HepG2 (cell line): ENCODE measurements at regions not wholly inside any gene's neighbourhood (a gene's known extent, or its start where the extent isn't known, plus 50 kb on each side); places are given as distances from the start of the nearest gene placed in this dataset.

Experiments
- CHD4 ChIP-seq: fragments of 200-600 bp; sonication (generic); IDR thresholded peaks from 2 replicates; pipeline ENCODE4 v1.7.0; 2017; ENCODE audit warnings: mild to moderate bottlenecking, low read length, borderline replicate concordance
- DMAP1 ChIP-seq: IDR thresholded peaks from 2 replicates; pipeline ENCODE4 v1.6.1; 2016
- GABPB1 ChIP-seq: IDR thresholded peaks from 2 replicates; pipeline ENCODE4 v1.6.1; 2016; ENCODE audit warnings: mild to moderate bottlenecking, missing genetic modification reagents, moderate library complexity, missing compliant biosample characterization
- ISL2 ChIP-seq: sonication (generic); formaldehyde crosslinking; IDR thresholded peaks from 2 replicates; pipeline ENCODE4 v1.5.0; 2020; ENCODE audit warnings: missing genetic modification reagents
- MED1 ChIP-seq: sonication (generic); formaldehyde crosslinking; IDR thresholded peaks from 2 replicates; pipeline ENCODE4 v1.4.0; 2020; ENCODE audit warnings: missing genetic modification reagents
- TCF12 ChIP-seq, 2 experiments: fragments of 450-650 bp in 1 of 2; sonication (generic) in 1 of 2; formaldehyde crosslinking in 1 of 2; IDR thresholded peaks; 2 replicates each; pipeline versions ENCODE4 v1.6.1 to v1.8.0; 2017 to 2022; ENCODE audit warnings: antibody characterized with exemption in 1 of 2, mild to moderate bottlenecking in 1 of 2, missing genetic modification reagents in 1 of 2, moderate library complexity in 1 of 2
- ZNF570 ChIP-seq: sonication (generic); formaldehyde crosslinking; IDR thresholded peaks from 2 replicates; pipeline ENCODE4 v1.4.0; 2020; ENCODE audit warnings: mild to moderate bottlenecking, missing genetic modification reagents, borderline replicate concordance
- ZNF589 ChIP-seq: sonication (generic); formaldehyde crosslinking; conservative IDR thresholded peaks from 2 replicates; pipeline ENCODE4 v1.8.0; 2022; ENCODE audit warnings: mild to moderate bottlenecking, moderate library complexity, missing genetic modification reagents
- ZNF724P ChIP-seq: sonication (generic); formaldehyde crosslinking; IDR thresholded peaks from 2 replicates; pipeline ENCODE4 v1.8.0; 2022; ENCODE audit warnings: missing genetic modification reagents, borderline replicate concordance
- ZSCAN22 ChIP-seq: sonication (generic); formaldehyde crosslinking; IDR thresholded peaks from 2 replicates; pipeline ENCODE4 v1.4.0; 2020; ENCODE audit warnings: mild to moderate bottlenecking, missing genetic modification reagents
- TF ChIP-seq, protein P1 (sequence below): sonication (generic); formaldehyde crosslinking; IDR thresholded peaks from 2 replicates; pipeline ENCODE4 v1.5.0; 2020; ENCODE audit warnings: mild to moderate bottlenecking, missing genetic modification reagents
- TF ChIP-seq, protein P2 (sequence below): sonication (generic); formaldehyde crosslinking; IDR thresholded peaks from 2 replicates; pipeline ENCODE4 v1.4.0; 2020; ENCODE audit warnings: missing genetic modification reagents, borderline replicate concordance
- TF ChIP-seq, protein P3 (sequence below): IDR thresholded peaks from 2 replicates; pipeline ENCODE4 v1.4.0; 2020; ENCODE audit warnings: mild to moderate bottlenecking, missing genetic modification reagents
- TF ChIP-seq, protein P4 (sequence below): sonication (generic); formaldehyde crosslinking; IDR thresholded peaks from 2 replicates; pipeline ENCODE4 v1.4.0; 2020; ENCODE audit warnings: missing genetic modification reagents
- TF ChIP-seq, protein P5 (sequence below): sonication (generic); formaldehyde crosslinking; conservative IDR thresholded peaks from 2 replicates; pipeline ENCODE4 v1.4.0; 2020; ENCODE audit warnings: mild to moderate bottlenecking, missing genetic modification reagents, moderate library complexity

DNA sequence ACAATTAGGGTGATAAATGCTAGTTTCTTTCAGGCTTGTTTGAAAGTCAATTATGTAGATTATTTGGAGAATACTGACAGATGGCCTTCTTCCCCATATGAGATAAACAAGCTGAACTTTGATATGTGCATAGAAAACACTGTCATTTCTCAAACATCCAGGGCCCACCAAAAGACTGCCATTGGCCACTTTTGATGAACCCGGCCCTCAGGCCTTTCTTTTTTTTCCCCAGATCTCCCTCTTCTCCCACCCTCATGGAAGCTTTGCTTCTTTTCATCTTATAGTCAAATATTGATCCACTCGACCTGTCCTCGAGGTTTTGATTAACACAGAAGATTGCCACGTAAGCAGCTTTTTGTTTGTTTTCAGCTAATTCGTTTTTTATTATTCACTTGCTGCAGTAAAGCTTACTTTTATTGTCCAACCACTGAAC is 377.4 kb downstream of the SMARCA1 start (continued):
- TF ChIP-seq, protein P1, sequence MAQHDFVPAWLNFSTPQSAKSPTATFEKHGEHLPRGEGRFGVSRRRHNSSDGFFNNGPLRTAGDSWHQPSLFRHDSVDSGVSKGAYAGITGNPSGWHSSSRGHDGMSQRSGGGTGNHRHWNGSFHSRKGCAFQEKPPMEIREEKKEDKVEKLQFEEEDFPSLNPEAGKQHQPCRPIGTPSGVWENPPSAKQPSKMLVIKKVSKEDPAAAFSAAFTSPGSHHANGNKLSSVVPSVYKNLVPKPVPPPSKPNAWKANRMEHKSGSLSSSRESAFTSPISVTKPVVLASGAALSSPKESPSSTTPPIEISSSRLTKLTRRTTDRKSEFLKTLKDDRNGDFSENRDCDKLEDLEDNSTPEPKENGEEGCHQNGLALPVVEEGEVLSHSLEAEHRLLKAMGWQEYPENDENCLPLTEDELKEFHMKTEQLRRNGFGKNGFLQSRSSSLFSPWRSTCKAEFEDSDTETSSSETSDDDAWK (CRISPR knock-in tag), result no peak
- TF ChIP-seq TCF12 (IDR thresholded peaks at IDR 0.05) (no peak), TCF12 (CRISPR knock-in tag; IDR thresholded peaks at IDR 0.05) (no peak), ZNF589 (CRISPR knock-in tag) (no peak), MED1 (peak; percentile 79), DMAP1 (no peak), CHD4 (no peak), ZSCAN22 (CRISPR knock-in tag) (no peak), ISL2 (CRISPR knock-in tag) (peak; percentile 50), GABPB1 (no peak), ZNF724P (no peak), ZNF570 (CRISPR knock-in tag) (no peak)
- TF ChIP-seq, protein P2, sequence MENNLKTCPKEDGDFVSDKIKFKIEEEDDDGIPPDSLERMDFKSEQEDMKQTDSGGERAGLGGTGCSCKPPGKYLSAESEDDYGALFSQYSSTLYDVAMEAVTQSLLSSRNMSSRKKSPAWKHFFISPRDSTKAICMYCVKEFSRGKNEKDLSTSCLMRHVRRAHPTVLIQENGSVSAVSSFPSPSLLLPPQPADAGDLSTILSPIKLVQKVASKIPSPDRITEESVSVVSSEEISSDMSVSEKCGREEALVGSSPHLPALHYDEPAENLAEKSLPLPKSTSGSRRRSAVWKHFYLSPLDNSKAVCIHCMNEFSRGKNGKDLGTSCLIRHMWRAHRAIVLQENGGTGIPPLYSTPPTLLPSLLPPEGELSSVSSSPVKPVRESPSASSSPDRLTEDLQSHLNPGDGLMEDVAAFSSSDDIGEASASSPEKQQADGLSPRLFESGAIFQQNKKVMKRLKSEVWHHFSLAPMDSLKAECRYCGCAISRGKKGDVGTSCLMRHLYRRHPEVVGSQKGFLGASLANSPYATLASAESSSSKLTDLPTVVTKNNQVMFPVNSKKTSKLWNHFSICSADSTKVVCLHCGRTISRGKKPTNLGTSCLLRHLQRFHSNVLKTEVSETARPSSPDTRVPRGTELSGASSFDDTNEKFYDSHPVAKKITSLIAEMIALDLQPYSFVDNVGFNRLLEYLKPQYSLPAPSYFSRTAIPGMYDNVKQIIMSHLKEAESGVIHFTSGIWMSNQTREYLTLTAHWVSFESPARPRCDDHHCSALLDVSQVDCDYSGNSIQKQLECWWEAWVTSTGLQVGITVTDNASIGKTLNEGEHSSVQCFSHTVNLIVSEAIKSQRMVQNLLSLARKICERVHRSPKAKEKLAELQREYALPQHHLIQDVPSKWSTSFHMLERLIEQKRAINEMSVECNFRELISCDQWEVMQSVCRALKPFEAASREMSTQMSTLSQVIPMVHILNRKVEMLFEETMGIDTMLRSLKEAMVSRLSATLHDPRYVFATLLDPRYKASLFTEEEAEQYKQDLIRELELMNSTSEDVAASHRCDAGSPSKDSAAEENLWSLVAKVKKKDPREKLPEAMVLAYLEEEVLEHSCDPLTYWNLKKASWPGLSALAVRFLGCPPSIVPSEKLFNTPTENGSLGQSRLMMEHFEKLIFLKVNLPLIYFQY (CRISPR knock-in tag), result no peak
- TF ChIP-seq, protein P3, sequence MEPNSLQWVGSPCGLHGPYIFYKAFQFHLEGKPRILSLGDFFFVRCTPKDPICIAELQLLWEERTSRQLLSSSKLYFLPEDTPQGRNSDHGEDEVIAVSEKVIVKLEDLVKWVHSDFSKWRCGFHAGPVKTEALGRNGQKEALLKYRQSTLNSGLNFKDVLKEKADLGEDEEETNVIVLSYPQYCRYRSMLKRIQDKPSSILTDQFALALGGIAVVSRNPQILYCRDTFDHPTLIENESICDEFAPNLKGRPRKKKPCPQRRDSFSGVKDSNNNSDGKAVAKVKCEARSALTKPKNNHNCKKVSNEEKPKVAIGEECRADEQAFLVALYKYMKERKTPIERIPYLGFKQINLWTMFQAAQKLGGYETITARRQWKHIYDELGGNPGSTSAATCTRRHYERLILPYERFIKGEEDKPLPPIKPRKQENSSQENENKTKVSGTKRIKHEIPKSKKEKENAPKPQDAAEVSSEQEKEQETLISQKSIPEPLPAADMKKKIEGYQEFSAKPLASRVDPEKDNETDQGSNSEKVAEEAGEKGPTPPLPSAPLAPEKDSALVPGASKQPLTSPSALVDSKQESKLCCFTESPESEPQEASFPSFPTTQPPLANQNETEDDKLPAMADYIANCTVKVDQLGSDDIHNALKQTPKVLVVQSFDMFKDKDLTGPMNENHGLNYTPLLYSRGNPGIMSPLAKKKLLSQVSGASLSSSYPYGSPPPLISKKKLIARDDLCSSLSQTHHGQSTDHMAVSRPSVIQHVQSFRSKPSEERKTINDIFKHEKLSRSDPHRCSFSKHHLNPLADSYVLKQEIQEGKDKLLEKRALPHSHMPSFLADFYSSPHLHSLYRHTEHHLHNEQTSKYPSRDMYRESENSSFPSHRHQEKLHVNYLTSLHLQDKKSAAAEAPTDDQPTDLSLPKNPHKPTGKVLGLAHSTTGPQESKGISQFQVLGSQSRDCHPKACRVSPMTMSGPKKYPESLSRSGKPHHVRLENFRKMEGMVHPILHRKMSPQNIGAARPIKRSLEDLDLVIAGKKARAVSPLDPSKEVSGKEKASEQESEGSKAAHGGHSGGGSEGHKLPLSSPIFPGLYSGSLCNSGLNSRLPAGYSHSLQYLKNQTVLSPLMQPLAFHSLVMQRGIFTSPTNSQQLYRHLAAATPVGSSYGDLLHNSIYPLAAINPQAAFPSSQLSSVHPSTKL (CRISPR knock-in tag), result peak; percentile 54
- TF ChIP-seq, protein P4, sequence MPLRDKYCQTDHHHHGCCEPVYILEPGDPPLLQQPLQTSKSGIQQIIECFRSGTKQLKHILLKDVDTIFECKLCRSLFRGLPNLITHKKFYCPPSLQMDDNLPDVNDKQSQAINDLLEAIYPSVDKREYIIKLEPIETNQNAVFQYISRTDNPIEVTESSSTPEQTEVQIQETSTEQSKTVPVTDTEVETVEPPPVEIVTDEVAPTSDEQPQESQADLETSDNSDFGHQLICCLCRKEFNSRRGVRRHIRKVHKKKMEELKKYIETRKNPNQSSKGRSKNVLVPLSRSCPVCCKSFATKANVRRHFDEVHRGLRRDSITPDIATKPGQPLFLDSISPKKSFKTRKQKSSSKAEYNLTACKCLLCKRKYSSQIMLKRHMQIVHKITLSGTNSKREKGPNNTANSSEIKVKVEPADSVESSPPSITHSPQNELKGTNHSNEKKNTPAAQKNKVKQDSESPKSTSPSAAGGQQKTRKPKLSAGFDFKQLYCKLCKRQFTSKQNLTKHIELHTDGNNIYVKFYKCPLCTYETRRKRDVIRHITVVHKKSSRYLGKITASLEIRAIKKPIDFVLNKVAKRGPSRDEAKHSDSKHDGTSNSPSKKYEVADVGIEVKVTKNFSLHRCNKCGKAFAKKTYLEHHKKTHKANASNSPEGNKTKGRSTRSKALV, result no peak
- TF ChIP-seq, protein P5, sequence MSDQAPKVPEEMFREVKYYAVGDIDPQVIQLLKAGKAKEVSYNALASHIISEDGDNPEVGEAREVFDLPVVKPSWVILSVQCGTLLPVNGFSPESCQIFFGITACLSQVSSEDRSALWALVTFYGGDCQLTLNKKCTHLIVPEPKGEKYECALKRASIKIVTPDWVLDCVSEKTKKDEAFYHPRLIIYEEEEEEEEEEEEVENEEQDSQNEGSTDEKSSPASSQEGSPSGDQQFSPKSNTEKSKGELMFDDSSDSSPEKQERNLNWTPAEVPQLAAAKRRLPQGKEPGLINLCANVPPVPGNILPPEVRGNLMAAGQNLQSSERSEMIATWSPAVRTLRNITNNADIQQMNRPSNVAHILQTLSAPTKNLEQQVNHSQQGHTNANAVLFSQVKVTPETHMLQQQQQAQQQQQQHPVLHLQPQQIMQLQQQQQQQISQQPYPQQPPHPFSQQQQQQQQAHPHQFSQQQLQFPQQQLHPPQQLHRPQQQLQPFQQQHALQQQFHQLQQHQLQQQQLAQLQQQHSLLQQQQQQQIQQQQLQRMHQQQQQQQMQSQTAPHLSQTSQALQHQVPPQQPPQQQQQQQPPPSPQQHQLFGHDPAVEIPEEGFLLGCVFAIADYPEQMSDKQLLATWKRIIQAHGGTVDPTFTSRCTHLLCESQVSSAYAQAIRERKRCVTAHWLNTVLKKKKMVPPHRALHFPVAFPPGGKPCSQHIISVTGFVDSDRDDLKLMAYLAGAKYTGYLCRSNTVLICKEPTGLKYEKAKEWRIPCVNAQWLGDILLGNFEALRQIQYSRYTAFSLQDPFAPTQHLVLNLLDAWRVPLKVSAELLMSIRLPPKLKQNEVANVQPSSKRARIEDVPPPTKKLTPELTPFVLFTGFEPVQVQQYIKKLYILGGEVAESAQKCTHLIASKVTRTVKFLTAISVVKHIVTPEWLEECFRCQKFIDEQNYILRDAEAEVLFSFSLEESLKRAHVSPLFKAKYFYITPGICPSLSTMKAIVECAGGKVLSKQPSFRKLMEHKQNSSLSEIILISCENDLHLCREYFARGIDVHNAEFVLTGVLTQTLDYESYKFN, result peak; percentile 69; the same call in 1 of the 2 replicates
- TF ChIP-seq, all 625 proteins: peak for 32
